ENCODE measurements at regions not wholly inside any gene's neighbourhood (a gene's known extent, or its start where the extent isn't known, plus 50 kb on each side); places are given as distances from the start of the nearest gene placed in this dataset.
"Not testable (repeated sequence)": the region's sequence is repeated elsewhere in the genome, so short reads cannot be mapped to it uniquely, and the experiment has no call there.

DNA sequence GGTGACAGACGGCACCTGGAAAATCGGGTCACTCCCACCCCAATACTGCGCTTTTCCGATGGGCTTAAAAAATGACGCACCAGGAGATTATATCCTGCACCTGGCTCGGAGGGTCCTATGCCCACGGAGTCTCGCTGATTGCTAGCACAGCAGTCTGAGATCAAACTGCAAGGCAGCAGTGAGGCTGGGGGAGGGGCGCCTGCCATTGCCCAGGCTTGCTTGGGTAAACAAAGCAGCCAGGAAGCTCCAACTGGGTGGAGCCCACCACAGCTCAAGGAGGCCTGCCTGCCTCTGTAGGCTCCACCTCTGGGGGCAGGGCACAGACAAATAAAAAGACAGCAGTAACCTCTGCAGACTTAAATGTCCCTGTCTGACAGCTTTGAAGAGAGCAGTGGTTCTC is 307.4 kb downstream of the DOK5 start:
- not testable (repeated sequence) for TF ChIP-seq POLR2A (IDR thresholded peaks at IDR 0.05; ENCODE audit: extremely low read depth, insufficient read length); MYC (IDR thresholded peaks at IDR 0.05; ENCODE audit: low read depth, low read length)
- TF ChIP-seq, protein P1, sequence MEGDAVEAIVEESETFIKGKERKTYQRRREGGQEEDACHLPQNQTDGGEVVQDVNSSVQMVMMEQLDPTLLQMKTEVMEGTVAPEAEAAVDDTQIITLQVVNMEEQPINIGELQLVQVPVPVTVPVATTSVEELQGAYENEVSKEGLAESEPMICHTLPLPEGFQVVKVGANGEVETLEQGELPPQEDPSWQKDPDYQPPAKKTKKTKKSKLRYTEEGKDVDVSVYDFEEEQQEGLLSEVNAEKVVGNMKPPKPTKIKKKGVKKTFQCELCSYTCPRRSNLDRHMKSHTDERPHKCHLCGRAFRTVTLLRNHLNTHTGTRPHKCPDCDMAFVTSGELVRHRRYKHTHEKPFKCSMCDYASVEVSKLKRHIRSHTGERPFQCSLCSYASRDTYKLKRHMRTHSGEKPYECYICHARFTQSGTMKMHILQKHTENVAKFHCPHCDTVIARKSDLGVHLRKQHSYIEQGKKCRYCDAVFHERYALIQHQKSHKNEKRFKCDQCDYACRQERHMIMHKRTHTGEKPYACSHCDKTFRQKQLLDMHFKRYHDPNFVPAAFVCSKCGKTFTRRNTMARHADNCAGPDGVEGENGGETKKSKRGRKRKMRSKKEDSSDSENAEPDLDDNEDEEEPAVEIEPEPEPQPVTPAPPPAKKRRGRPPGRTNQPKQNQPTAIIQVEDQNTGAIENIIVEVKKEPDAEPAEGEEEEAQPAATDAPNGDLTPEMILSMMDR (IDR thresholded peaks at IDR 0.05; ENCODE audit: low read depth, low read length): not testable (repeated sequence)
